HepG2 (cell line): ENCODE measurements at regions not wholly inside any gene's neighbourhood (a gene's known extent, or its start where the extent isn't known, plus 50 kb on each side); places are given as distances from the start of the nearest gene placed in this dataset.
"Not testable (repeated sequence)": the region's sequence is repeated elsewhere in the genome, so short reads cannot be mapped to it uniquely, and the experiment has no call there.

ENCODE experiments used
- CTCF ChIP-seq: sonication (generic); formaldehyde crosslinking; IDR thresholded peaks from 2 replicates; pipeline ENCODE4 v1.5.0; 2020; ENCODE audit warnings: mild to moderate bottlenecking, missing genetic modification reagents, moderate library complexity
- EZH2 ChIP-seq: conservative IDR thresholded peaks from 2 replicates; pipeline ENCODE4 v1.6.1; 2012; ENCODE audit warnings: mild to moderate bottlenecking, low read depth, low read length, moderate library complexity
- RAD21 ChIP-seq: fragments of 450-650 bp; formaldehyde crosslinking; IDR thresholded peaks from 2 replicates; pipeline ENCODE4 v1.5.0; 2020; ENCODE audit warnings: mild to moderate bottlenecking
- SRSF1 ChIP-seq: fragments of 200-400 bp; formaldehyde crosslinking; optimal IDR thresholded peaks from 2 replicates; pipeline ENCODE3; 2017; ENCODE audit warnings: mild to moderate bottlenecking, low read depth, low read length, moderate library complexity

- TF ChIP-seq EZH2; RAD21 (CRISPR knock-in tag); SRSF1; CTCF (CRISPR knock-in tag): not testable (repeated sequence)
Observed at GRCh38 chr9:66198421-66198820, 461.5 kb downstream of the FOXD4L4 start.
